AG04450 (cell line): ENCODE measurements at regions not wholly inside any gene's neighbourhood (a gene's known extent, or its start where the extent isn't known, plus 50 kb on each side); places are given as distances from the start of the nearest gene placed in this dataset.
"Not testable (repeated sequence)": the region's sequence is repeated elsewhere in the genome, so short reads cannot be mapped to it uniquely, and the experiment has no call there.

Experiments
- CTCF ChIA-PET: fragments of 300-600, 350-600 bp; formaldehyde crosslinking; extraction: SDS; loops from one replicate; lab custom pipeline; 2022; ENCODE audit warnings: antibody characterized with exemption, inconsistent platforms; lab: Charles Lee
- POLR2A ChIA-PET: fragments of 350-600 bp; formaldehyde crosslinking; extraction: SDS; loops from one replicate; lab custom pipeline; 2021; ENCODE audit warnings: antibody characterized with exemption, inconsistent platforms; lab: Yijun Ruan, JAX
- DNase-seq: peaks from one replicate; pipeline ENCODE4 v3.0.0-alpha.2; 2011; ENCODE audit warnings: low read depth, low spot score
- H3K27ac ChIP-seq: one replicate; pipeline ENCODE4 v1.5.1; 2012; ENCODE audit warnings: low read depth, low read length, control low read depth
- H3K27me3 ChIP-seq: one replicate; pipeline ENCODE4 v1.6.0; 2012; ENCODE audit warnings: low read length; ENCODE audit not compliant: control insufficient read depth, insufficient read depth
- H3K4me3 ChIP-seq: 2 replicates; pipeline ENCODE4 v1.5.1; 2011; ENCODE audit warnings: mild to moderate bottlenecking, low read depth, low read length, control low read depth
- H3K9me3 ChIP-seq: 2 replicates; pipeline ENCODE4 v1.5.1; 2012; ENCODE audit warnings: low read length; ENCODE audit not compliant: control insufficient read depth, insufficient read depth
- CTCF ChIP-seq: IDR thresholded peaks from 2 replicates; pipeline ENCODE4 v1.5.1; 2011; ENCODE audit warnings: low read depth, low read length, control low read depth, inconsistent platforms

- DNase-seq = no peak
- no peak overlapping the region for H3K27ac ChIP-seq
- H3K27me3 ChIP-seq = peaks cover 29% of the 10 kb centered on the region
- no peak overlapping the region for H3K4me3 ChIP-seq
- ChIA-PET CTCF (interaction anchor here (0.5 to 1.4 kb wide), 3 partner anchors 60 to 147 kb away, joined by 3 to 6 read pairs (median 3); no protein-coding TSS in a partner anchor), POLR2A (no interaction called here)
- no peaks in the 10 kb centered on the region for H3K9me3 ChIP-seq
- no peak for TF ChIP-seq CTCF
Measured at GRCh38 chr5:138639326-138639725, 64.1 kb upstream of the HSPA9 start.

- CTCF ChIA-PET = no interaction called here
Measured at GRCh38 chr5:138637256-138637655, 62.1 kb upstream of the HSPA9 start.

GRCh38 chr5:138636398-138636944 lies 61.3 kb upstream of the HSPA9 start:
- DNase-seq = no peak
- Histone ChIP-seq H3K27me3 (peaks cover 26% of the 10 kb centered on the region), H3K9me3 (no peaks in the 10 kb centered on the region), H3K4me3 (no peak overlapping the region), H3K27ac (no peak overlapping the region)
- ChIA-PET POLR2A (no interaction called here), CTCF (no interaction called here)
- TF ChIP-seq CTCF = no peak

More at GRCh38 chr5:138637256-138637655, 62.1 kb upstream of the HSPA9 start:
- no peak overlapping the region for H3K4me3 ChIP-seq
- no peaks in the 10 kb centered on the region for H3K9me3 ChIP-seq
- POLR2A ChIA-PET = interaction anchor here (0.6 kb wide), 2 partner anchors 42 to 71 kb away, joined by 3 to 4 read pairs; no protein-coding TSS in a partner anchor
- no peak overlapping the region for H3K27ac ChIP-seq
- no peak for TF ChIP-seq CTCF
- H3K27me3 ChIP-seq = peaks cover 26% of the 10 kb centered on the region
- DNase-seq = no peak

GRCh38 chr5:138635708-138636107 lies 60.5 kb upstream of the HSPA9 start:
- no peak for TF ChIP-seq CTCF
- CTCF ChIA-PET = no interaction called here
- Histone ChIP-seq H3K4me3 (no peak overlapping the region), H3K27ac (no peak overlapping the region), H3K9me3 (no peaks in the 10 kb centered on the region), H3K27me3 (peaks cover 24% of the 10 kb centered on the region)
- POLR2A ChIA-PET = interaction anchor here (1.3 kb wide), 1 partner anchor 60 kb away, joined by 3 read pairs; the partner anchor contains the start of gene HSPA9
- no peak for DNase-seq

GRCh38 chr5:138635265-138635664 lies 60.1 kb upstream of the HSPA9 start:
- ChIA-PET POLR2A (interaction anchor here (0.6 to 1.3 kb wide), 2 partner anchors 22 to 60 kb away, joined by 3 read pairs; partner anchors contain the start of gene HSPA9), CTCF (no interaction called here)
- TF ChIP-seq CTCF = no peak
- H3K27me3 ChIP-seq = peaks cover 20% of the 10 kb centered on the region
- no peak overlapping the region for H3K4me3 ChIP-seq
- H3K27ac ChIP-seq = no peak overlapping the region
- no peak for DNase-seq
- no peaks in the 10 kb centered on the region for H3K9me3 ChIP-seq

- not testable (repeated sequence) for DNase-seq, H3K9me3 ChIP-seq, H3K27ac ChIP-seq, H3K4me3 ChIP-seq
- H3K27me3 ChIP-seq = peaks cover 15% of the 10 kb centered on the region
- ChIA-PET POLR2A (interaction anchor here (0.6 to 1.3 kb wide), 2 partner anchors 21 to 59 kb away, joined by 3 read pairs; partner anchors contain the start of gene HSPA9), CTCF (interaction anchor here (0.6 to 1.5 kb wide), 2 partner anchors 20 to 191 kb away, joined by 4 to 5 read pairs; no protein-coding TSS in a partner anchor)
Measured at GRCh38 chr5:138634804-138635203, 59.6 kb upstream of the HSPA9 start.
